HUES64 (cell line): ENCODE measurements at regions not wholly inside any gene's neighbourhood (a gene's known extent, or its start where the extent isn't known, plus 50 kb on each side); places are given as distances from the start of the nearest gene placed in this dataset.

Experiments
- H3K27ac ChIP-seq: 2 replicates; pipeline ENCODE4 v1.7.0; 2013; ENCODE audit warnings: low read depth, low read length, inconsistent platforms
- H3K27me3 ChIP-seq: 2 replicates; pipeline ENCODE4 v1.6.1; 2013; ENCODE audit warnings: mild to moderate bottlenecking, low read length; ENCODE audit not compliant: insufficient read depth
- H3K36me3 ChIP-seq: 2 replicates; pipeline ENCODE4 v1.6.1; 2013; ENCODE audit warnings: mild to moderate bottlenecking, low read length; ENCODE audit not compliant: insufficient read depth
- H3K4me1 ChIP-seq: 2 replicates; pipeline ENCODE4 v1.6.1; 2013; ENCODE audit warnings: mild to moderate bottlenecking, low read length, moderate library complexity; ENCODE audit not compliant: insufficient read depth
- H3K4me3 ChIP-seq: 2 replicates; pipeline ENCODE4 v1.5.1; 2013; ENCODE audit warnings: mild to moderate bottlenecking, low read length, moderate library complexity
- H3K9ac ChIP-seq: 2 replicates; pipeline ENCODE4 v1.6.1; 2013; ENCODE audit warnings: mild to moderate bottlenecking, low read depth, low read length
- H3K9me3 ChIP-seq: 2 replicates; pipeline ENCODE4 v1.6.1; 2013; ENCODE audit warnings: low read depth, low read length; ENCODE audit not compliant: insufficient read depth
- WGBS: fragments of 150-250, 120-280 bp; methylation state at CpG from one replicate; pipeline ENCODE4 v1.1.7; 2013; ENCODE audit warnings: missing lambda C conversion rate; 5-methylcytosine and 5-hydroxymethylcytosine counted together

DNA sequence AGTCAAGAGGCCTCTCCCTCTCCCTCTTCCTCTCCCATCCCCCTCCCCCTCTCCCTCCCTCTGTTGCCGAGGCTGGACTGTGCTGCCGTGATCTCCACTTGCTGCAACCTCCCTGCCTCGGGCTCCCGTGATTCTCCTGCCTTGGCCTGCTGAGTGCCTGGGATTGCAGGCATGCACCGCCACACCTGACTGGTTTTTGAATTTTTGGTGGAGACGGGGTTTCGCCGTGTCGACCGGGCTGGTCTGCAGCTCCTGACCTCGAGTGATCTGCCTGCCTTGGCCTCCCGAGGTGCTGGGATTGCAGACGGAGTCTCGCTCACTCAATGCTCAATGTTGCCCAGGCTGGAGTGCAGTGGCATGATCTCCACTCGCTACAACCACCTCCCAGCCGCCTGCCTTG is 165.1 kb downstream of the CENPC start:
- 95% methylated on average over 16 of the region's 16 CpGs for WGBS
- H3K9ac ChIP-seq: no peak overlapping the region
- peaks cover 10% of the 10 kb centered on the region for H3K9me3 ChIP-seq
- H3K27me3 ChIP-seq: no peaks in the 10 kb centered on the region
- no peak overlapping the region for H3K27ac ChIP-seq
- peaks cover under 1% of the 10 kb centered on the region; the same call in 1 of the 2 replicates for H3K4me1 ChIP-seq
- H3K36me3 ChIP-seq: no peaks in the 10 kb centered on the region
- H3K4me3 ChIP-seq: no peak overlapping the region

DNA sequence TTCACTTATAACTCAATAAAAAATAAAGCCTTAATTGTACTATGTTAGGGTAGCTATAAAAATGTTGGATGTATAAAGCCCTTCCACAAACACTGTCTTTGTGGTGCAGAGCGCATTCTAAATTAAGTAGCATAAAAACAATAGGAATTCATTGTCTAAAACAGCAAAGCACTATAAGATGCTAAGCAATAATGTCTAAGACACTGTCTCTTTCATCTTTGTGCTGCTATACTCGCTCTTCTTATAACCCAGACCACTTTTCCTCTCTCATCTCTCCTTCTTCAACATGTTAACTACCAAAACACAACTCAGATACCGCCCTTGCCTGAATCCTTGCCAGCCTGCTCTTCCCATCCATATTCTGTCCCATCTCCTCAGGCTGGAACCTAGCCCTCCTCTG is 170.0 kb downstream of the CENPC start:
- H3K4me1 ChIP-seq: peaks cover 10% of the 10 kb centered on the region; the same call in 1 of the 2 replicates
- no peaks in the 10 kb centered on the region for H3K27me3 ChIP-seq
- 88% methylated on average over 3 of the region's 3 CpGs for WGBS
- no peak overlapping the region for H3K4me3 ChIP-seq
- no peak overlapping the region for H3K9ac ChIP-seq
- H3K9me3 ChIP-seq: no peaks in the 10 kb centered on the region; the same call in 1 of the 2 replicates
- H3K36me3 ChIP-seq: no peaks in the 10 kb centered on the region
- no peak overlapping the region for H3K27ac ChIP-seq

DNA sequence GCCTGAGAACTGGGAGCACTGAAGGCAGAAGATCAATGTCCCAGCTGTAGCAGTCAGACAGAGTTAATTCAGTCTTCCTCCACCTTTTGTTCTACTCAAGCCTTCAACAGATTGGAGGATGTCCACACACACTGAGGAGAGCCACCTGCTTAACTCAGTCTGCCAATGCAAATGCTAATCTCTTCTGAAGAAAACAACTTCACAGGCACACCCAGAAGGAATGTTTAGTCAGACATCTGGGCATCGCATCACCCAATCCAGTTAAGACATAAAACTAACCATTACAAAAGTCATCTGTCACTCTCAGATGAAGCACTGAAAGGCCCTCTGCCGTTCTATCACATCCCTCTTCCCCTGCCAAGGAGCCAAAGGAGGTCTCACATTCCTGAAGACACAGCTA is 173.7 kb downstream of the CENPC start:
- no peak overlapping the region for H3K9ac ChIP-seq
- WGBS: 81% methylated on average over 2 of the region's 2 CpGs
- H3K9me3 ChIP-seq: no peaks in the 10 kb centered on the region
- no peaks in the 10 kb centered on the region for H3K27me3 ChIP-seq
- H3K4me1 ChIP-seq: peaks cover 10% of the 10 kb centered on the region; the same call in 1 of the 2 replicates
- no peaks in the 10 kb centered on the region for H3K36me3 ChIP-seq
- no peak overlapping the region for H3K27ac ChIP-seq
- no peak overlapping the region for H3K4me3 ChIP-seq

DNA sequence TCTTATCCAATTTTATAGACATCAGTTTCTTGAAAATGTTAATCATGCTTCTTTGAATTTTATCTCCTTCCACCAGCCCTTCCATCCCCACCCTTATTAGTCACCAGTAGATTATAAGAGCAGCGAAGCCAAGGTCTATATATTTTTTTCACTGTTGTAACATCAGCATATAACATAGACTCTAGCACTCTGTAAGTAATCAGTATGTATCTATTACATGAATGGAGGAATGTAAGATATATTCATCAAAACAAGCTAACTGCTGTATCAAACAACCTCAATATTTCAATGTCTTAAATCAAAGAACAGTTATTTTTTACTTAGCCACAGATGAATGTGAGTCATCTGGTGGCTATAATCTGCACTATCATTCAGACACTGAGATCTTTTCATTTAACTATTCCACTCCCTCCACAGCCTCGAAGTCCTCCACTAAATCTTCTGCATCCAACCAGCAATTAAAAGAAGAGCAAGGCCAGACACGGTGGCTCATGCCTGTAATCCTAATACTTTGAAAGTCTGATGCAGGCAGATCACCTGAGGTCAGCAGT is 178.9 kb downstream of the CENPC start:
- no peak overlapping the region for H3K4me3 ChIP-seq
- no peaks in the 10 kb centered on the region for H3K36me3 ChIP-seq
- no peaks in the 10 kb centered on the region for H3K9me3 ChIP-seq
- H3K9ac ChIP-seq: no peak overlapping the region
- H3K27me3 ChIP-seq: no peaks in the 10 kb centered on the region
- WGBS: 77% methylated on average over 3 of the region's 3 CpGs
- no peak overlapping the region for H3K27ac ChIP-seq
- H3K4me1 ChIP-seq: peaks cover 3% of the 10 kb centered on the region; the same call in 1 of the 2 replicates

DNA sequence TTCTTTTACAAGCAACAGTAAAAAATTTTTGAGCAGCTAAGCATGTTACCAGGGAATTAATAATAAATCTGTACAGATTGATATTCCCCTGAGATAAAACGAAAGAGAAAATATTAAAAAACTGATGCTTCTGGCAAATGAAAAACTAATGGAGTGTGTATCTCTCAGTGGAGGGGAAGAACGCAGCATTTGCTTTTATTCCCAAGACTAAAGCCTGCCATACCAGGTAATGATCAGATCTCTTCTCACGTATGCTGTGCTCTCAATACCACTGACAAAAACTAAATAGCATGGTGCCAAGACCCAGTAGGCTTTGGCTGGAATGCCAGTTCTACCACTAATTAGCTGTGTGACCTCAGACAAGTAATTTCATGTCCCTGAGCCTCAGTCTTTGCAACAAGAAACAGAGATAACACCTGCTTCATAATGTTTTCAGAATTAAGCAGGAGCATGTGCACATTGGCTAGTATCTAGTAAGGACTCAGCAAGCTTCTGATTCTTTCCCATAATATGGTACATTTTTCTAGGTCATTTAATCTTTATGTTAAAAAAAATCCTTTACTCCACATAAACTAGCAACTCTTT is 179.6 kb downstream of the CENPC start:
- 95% methylated on average over 3 of the region's 3 CpGs for WGBS
- Histone ChIP-seq H3K9ac (no peak overlapping the region), H3K27ac (no peak overlapping the region), H3K4me1 (no peaks in the 10 kb centered on the region; the same call in 1 of the 2 replicates), H3K36me3 (no peaks in the 10 kb centered on the region), H3K4me3 (no peak overlapping the region), H3K9me3 (no peaks in the 10 kb centered on the region), H3K27me3 (no peaks in the 10 kb centered on the region)

DNA sequence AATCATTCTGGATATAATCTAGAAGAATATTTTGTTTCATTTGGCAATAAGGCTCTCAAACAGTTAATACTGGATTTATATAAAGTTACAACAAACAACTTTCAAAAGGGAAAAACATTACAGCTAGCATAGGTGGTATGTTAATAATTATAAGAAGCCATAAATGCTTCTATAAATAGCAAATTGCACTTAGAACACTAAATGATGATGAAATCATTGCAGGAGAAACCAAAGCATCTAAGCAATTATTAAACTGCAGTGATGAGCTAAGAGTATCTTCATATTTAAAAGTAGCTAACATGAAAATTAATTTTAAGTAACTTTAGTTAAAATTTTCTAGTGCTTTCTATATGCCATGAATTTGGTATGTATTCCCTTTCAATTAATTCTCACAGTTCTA is 189.5 kb downstream of the CENPC start:
- no peaks in the 10 kb centered on the region for H3K27me3 ChIP-seq
- H3K27ac ChIP-seq: no peak overlapping the region
- H3K9me3 ChIP-seq: peaks cover 6% of the 10 kb centered on the region
- H3K36me3 ChIP-seq: no peaks in the 10 kb centered on the region
- H3K9ac ChIP-seq: no peak overlapping the region
- H3K4me1 ChIP-seq: no peaks in the 10 kb centered on the region
- H3K4me3 ChIP-seq: no peak overlapping the region

DNA sequence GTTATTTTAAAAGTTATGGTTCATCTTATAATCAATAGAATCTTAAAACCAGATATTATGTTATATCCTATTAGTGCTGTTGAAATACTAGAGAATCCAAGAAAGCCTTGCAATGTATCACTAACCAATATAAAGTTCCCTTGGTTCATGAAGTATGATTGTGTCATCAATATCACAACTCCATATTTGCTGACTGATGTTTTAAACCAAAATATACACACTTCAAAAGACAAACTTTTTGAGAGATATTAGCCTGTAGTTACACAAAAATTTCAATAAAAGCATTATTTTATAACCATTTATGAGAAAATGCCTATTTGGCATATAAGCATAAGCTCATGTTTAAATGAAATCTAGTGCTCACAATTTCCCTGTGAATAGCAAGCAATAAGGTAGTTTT is 198.6 kb downstream of the CENPC start:
- Histone ChIP-seq H3K9ac (no peak overlapping the region), H3K9me3 (peaks cover 3% of the 10 kb centered on the region), H3K36me3 (no peaks in the 10 kb centered on the region), H3K27me3 (no peaks in the 10 kb centered on the region), H3K4me1 (peaks cover 8% of the 10 kb centered on the region), H3K27ac (no peak overlapping the region), H3K4me3 (no peak overlapping the region)

DNA sequence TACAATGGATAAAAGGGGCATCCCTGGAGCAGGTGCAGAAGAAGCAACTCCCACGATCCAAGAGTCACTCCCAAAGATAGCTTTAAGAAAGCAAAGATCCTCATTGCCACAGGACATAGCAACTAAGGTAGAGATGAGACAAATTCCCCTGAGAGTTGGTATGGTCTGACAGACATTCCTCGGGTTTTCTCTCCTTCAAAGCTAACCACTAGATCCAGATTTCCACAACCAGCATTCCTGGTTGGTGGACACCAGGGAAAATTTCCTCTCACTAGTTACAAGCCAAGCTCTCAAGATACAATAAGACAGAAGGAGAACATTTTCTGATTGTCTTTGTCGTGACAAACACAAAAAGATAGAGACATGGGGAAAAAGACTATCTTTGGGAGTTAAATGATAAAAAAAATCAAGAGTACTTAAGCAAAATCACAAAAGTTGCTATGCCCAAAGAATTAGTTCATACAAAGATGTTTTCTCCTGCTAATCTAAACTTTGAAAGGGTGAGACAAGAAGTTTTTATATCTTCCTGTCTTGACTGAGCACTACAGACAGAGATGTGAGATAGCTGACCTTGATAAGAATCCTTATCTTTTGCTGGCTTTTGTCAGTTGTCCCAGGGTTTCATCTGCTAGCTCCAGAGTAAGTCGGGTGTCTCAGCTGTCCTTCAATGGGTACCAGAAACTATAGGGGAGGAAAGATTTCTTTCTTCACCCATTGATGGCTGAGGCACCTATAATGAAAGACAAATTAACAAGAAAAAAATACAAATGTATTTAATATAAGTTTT is 200.5 kb downstream of the CENPC start:
- WGBS: 74% methylated on average over 4 of the region's 4 CpGs
- no peaks in the 10 kb centered on the region for H3K9me3 ChIP-seq
- H3K27ac ChIP-seq: no peak overlapping the region
- H3K9ac ChIP-seq: no peak overlapping the region
- H3K4me1 ChIP-seq: peaks cover 8% of the 10 kb centered on the region
- H3K27me3 ChIP-seq: no peaks in the 10 kb centered on the region
- H3K4me3 ChIP-seq: no peak overlapping the region
- no peaks in the 10 kb centered on the region for H3K36me3 ChIP-seq

DNA sequence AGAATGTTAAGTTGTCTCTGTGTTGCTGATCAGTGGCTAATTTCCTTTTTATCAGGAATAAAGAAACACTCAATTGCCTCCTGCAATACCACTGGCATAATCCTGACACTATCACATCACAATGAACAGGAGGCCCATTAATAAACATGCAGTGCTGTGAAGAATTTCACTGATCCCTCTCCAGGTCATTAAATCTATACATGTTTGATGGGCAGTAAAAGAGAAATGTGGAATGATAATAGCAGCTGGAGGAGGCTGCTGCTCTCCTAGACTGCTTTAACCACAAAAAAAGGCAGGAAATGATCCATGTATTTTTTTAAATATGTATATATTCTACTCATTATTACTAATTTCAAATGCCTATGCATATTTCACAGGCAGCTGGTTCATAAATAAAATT is 202.1 kb downstream of the CENPC start:
- no peak overlapping the region for H3K9ac ChIP-seq
- H3K27ac ChIP-seq: no peak overlapping the region
- H3K4me1 ChIP-seq: peaks cover 8% of the 10 kb centered on the region
- no peaks in the 10 kb centered on the region for H3K36me3 ChIP-seq
- H3K9me3 ChIP-seq: no peaks in the 10 kb centered on the region
- no peaks in the 10 kb centered on the region for H3K27me3 ChIP-seq
- no peak overlapping the region for H3K4me3 ChIP-seq

DNA sequence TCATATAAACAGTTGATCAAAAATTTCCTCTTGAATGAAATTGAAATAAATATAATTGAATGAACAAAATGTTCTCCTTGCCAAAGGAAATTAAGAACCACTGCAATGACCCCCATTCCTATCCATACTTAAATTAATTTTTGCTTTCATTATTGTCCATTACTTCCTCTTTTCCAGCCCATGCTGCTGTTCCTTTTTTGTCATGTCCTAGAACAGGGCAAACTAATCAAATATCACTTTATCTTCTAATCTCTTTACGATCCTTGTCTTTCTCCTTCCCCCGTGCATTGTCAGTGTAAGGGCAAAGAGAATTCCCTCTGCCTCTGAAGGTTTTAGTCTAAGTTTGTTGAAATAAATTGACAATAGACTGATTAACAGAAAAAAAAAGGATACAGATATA is 203.0 kb downstream of the CENPC start:
- 69% methylated on average over 2 of the region's 2 CpGs for WGBS
- H3K4me3 ChIP-seq: no peak overlapping the region
- no peak overlapping the region for H3K9ac ChIP-seq
- H3K27me3 ChIP-seq: no peaks in the 10 kb centered on the region
- no peak overlapping the region for H3K27ac ChIP-seq
- no peaks in the 10 kb centered on the region for H3K9me3 ChIP-seq
- peaks cover 8% of the 10 kb centered on the region for H3K4me1 ChIP-seq
- no peaks in the 10 kb centered on the region for H3K36me3 ChIP-seq

DNA sequence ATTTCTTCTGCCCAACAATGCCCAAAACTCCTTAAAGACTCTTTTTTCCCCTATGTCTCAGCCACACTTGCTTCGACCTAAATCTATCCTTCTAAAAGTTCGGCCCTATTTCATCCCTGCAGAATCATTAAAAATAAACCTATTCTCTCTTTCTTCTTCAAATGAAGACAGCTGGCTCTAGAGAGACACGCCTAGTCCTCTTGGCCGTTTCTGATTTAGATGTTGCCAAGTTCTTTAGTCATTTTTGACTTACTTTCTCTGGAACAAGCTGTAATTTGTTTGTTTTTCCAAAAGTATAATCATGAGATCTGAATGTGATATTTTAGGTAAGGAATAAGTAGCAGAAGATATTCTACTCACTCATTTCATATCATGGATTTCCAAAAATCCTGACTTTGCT is 211.6 kb downstream of the CENPC start:
- H3K36me3 ChIP-seq: no peaks in the 10 kb centered on the region
- WGBS: 88% methylated on average over 4 of the region's 4 CpGs
- H3K9me3 ChIP-seq: no peaks in the 10 kb centered on the region
- no peak overlapping the region for H3K4me3 ChIP-seq
- H3K27me3 ChIP-seq: no peaks in the 10 kb centered on the region
- no peak overlapping the region for H3K27ac ChIP-seq
- no peak overlapping the region for H3K9ac ChIP-seq
- no peaks in the 10 kb centered on the region for H3K4me1 ChIP-seq
